ENCODE measurements at regions not wholly inside any gene's neighbourhood (a gene's known extent, or its start where the extent isn't known, plus 50 kb on each side); places are given as distances from the start of the nearest gene placed in this dataset.

DNA sequence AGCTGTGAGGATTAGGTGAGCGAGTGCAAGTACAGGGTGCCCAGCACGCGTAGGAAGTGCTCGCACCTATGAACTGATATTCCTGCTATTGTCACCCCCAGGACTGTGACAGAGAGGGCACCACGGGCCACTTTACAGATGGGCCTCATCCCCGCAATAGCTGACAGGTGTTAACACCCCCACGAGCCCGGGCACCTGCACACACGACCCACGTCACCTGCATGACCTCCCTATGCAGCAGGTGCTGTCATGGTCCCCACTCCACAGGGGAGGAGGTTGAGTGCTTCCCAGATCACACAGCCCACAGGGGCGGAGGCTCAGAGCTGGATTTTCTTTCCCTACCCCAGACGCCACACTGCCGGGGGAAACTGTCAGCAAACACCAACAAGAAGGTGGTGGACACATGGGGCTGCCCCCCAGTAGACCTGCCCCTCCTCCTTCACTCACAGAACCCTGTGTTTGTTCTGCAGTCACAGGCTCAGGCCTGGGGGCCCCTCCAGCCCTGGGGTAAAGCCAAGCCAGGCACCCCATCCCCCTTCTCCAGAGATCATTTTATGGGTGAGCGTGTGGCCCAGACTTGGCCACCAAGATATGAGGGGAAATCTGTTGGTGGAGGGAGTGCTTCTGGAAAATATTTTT is 465.5 kb downstream of the MATN1 start:
- Histone ChIP-seq H4K20me1 (ENCODE audit: low read depth) (no peaks in the 10 kb centered on the region), H3K4me3 (no peak overlapping the region), H3F3A (ENCODE audit: low read depth) (no peaks in the 10 kb centered on the region), H3K9me3 (ENCODE audit: low read depth) (no peaks in the 10 kb centered on the region), H3K4me1 (peaks cover 6% of the 10 kb centered on the region), H3K4me2 (no peak overlapping the region), H3K27me3 (no peaks in the 10 kb centered on the region), H3K9ac (no peak overlapping the region), H3K79me2 (ENCODE audit: low read depth) (no peaks in the 10 kb centered on the region), H3K36me3 (no peaks in the 10 kb centered on the region), H3K27ac (no peak overlapping the region), H2AFZ (replicated peaks) (no peak overlapping the region)
- no peak for DNase-seq (ENCODE audit: low spot score)
- peaks cover 12% of the 10 kb centered on the region for H3K4me1 Mint-ChIP-seq
- no peaks in the 10 kb centered on the region for H3K36me3 Mint-ChIP-seq
- TF ChIP-seq CTCF (IDR thresholded peaks at IDR 0.05) (no peak), EZH2phosphoT487 (IDR thresholded peaks at IDR 0.05) (no peak), EZH2 (IDR thresholded peaks at IDR 0.05) (no peak)
- H3K27ac Mint-ChIP-seq, result no peak overlapping the region
- H3K4me3 Mint-ChIP-seq, result no peak overlapping the region
- no peaks in the 10 kb centered on the region for H3K9me3 Mint-ChIP-seq
- H3K27me3 Mint-ChIP-seq (ENCODE audit: insufficient read depth, low read depth), result peaks cover 2% of the 10 kb centered on the region

- H3F3A ChIP-seq (ENCODE audit: low read depth), result no peaks in the 10 kb centered on the region
- H3K27me3 Mint-ChIP-seq (ENCODE audit: insufficient read depth, low read depth), result peaks cover 2% of the 10 kb centered on the region
- peaks cover 6% of the 10 kb centered on the region for H3K4me1 ChIP-seq
- no peaks in the 10 kb centered on the region for H3K9me3 ChIP-seq (ENCODE audit: low read depth)
- no peak overlapping the region for H3K27ac ChIP-seq
- no peak overlapping the region for H3K4me2 ChIP-seq
- H3K36me3 Mint-ChIP-seq, result no peaks in the 10 kb centered on the region
- no peak overlapping the region for H2AFZ ChIP-seq (replicated peaks)
- no peak for DNase-seq (ENCODE audit: low spot score)
- H3K9ac ChIP-seq, result no peak overlapping the region
- no peaks in the 10 kb centered on the region for H3K9me3 Mint-ChIP-seq
- no peaks in the 10 kb centered on the region for H3K36me3 ChIP-seq
- H3K4me3 ChIP-seq, result no peak overlapping the region
- peaks cover 12% of the 10 kb centered on the region for H3K4me1 Mint-ChIP-seq
- no peak overlapping the region for H3K4me3 Mint-ChIP-seq
- no peak for TF ChIP-seq CTCF (IDR thresholded peaks at IDR 0.05)
- TF ChIP-seq EZH2 (IDR thresholded peaks at IDR 0.05), result no peak
- no peak for TF ChIP-seq EZH2phosphoT487 (IDR thresholded peaks at IDR 0.05)
- H3K27ac Mint-ChIP-seq, result no peak overlapping the region
- no peaks in the 10 kb centered on the region for H4K20me1 ChIP-seq (ENCODE audit: low read depth)
- no peaks in the 10 kb centered on the region for H3K27me3 ChIP-seq
- H3K79me2 ChIP-seq (ENCODE audit: low read depth), result no peaks in the 10 kb centered on the region
Observed at GRCh38 chr1:30257322-30257721, 466.1 kb downstream of the MATN1 start.

DNA sequence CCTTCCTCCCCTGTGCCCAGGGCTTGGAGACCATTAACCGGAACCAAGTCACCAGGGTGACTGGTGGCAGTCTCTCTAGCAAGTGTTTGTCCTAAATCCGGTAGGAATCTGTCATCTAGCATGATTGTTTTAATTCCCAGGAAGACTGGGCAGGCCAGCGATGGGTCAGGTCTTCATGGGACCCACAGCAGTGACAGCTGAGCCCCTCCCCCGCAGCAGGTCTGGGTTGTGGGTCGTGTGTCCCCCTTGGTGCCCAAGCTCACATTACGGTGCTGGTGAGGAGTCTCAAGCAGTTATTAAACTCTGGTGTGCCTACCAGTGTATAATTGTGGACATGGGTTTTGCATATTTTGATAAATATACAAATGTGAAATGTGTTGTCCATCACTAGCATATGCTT is 466.5 kb downstream of the MATN1 start:
- Histone ChIP-seq H4K20me1 (ENCODE audit: low read depth) (no peaks in the 10 kb centered on the region), H2AFZ (replicated peaks) (no peak overlapping the region), H3K27ac (no peak overlapping the region), H3F3A (ENCODE audit: low read depth) (no peaks in the 10 kb centered on the region), H3K79me2 (ENCODE audit: low read depth) (no peaks in the 10 kb centered on the region), H3K9me3 (ENCODE audit: low read depth) (no peaks in the 10 kb centered on the region), H3K27me3 (no peaks in the 10 kb centered on the region), H3K9ac (no peak overlapping the region), H3K4me2 (no peak overlapping the region), H3K36me3 (no peaks in the 10 kb centered on the region), H3K4me1 (peaks cover 6% of the 10 kb centered on the region), H3K4me3 (no peak overlapping the region)
- no peak for DNase-seq (ENCODE audit: low spot score)
- H3K27me3 Mint-ChIP-seq (ENCODE audit: insufficient read depth, low read depth), result peaks cover 3% of the 10 kb centered on the region
- H3K27ac Mint-ChIP-seq, result no peak overlapping the region
- H3K4me3 Mint-ChIP-seq, result no peak overlapping the region
- no peaks in the 10 kb centered on the region for H3K36me3 Mint-ChIP-seq
- TF ChIP-seq EZH2phosphoT487 (IDR thresholded peaks at IDR 0.05) (no peak), EZH2 (IDR thresholded peaks at IDR 0.05) (no peak), CTCF (IDR thresholded peaks at IDR 0.05) (no peak)
- peaks cover 14% of the 10 kb centered on the region for H3K4me1 Mint-ChIP-seq
- no peaks in the 10 kb centered on the region for H3K9me3 Mint-ChIP-seq

All from neural progenitor cell (in vitro differentiated cells).